ENCODE measurements at regions not wholly inside any gene's neighbourhood (a gene's known extent, or its start where the extent isn't known, plus 50 kb on each side); places are given as distances from the start of the nearest gene placed in this dataset.

GRCh38 chr17:74113326-74113725 lies 90.2 kb upstream of the RPL38 start:
- H3K9ac ChIP-seq (ENCODE audit: insufficient read depth in 1 of 2, low read length in 2 of 2): no peak overlapping the region
- WGBS, 2 donors: 96 to 97% methylated on average over 35 to 41 of the region's 41 CpGs
- peaks cover 0 to 9% (median 0%) of the 10 kb centered on the region in 5 donors for H3K4me1 ChIP-seq (ENCODE audit: control insufficient read depth in 5 of 5, insufficient read depth in 5 of 5, low read length in 5 of 5)
- H3K36me3 ChIP-seq (ENCODE audit: control insufficient read depth in 4 of 4, insufficient read depth in 4 of 4, low read length in 4 of 4): no peaks in the 10 kb centered on the region
- TF ChIP-seq CTCF (IDR thresholded peaks at IDR 0.05; ENCODE audit: control extremely low read depth, extremely low read depth): no peak
- no peaks in the 10 kb centered on the region for H3K9me3 ChIP-seq (ENCODE audit: control insufficient read depth in 4 of 4, insufficient read depth in 3 of 4, low read length in 3 of 4)
- no peak for ATAC-seq (ENCODE audit: insufficient read depth, low FRiP score)
- peaks cover 5 to 11% (median 6%) of the 10 kb centered on the region in 3 donors for H3K27me3 ChIP-seq (ENCODE audit: control insufficient read depth in 3 of 3, insufficient read depth in 3 of 3, low read length in 2 of 3)
- H3K4me3 ChIP-seq: no peak overlapping the region
- H3K27ac ChIP-seq (ENCODE audit: low read depth in 1 of 2, low read length in 1 of 2): no peak overlapping the region
- DNase-seq: no peak

DNA sequence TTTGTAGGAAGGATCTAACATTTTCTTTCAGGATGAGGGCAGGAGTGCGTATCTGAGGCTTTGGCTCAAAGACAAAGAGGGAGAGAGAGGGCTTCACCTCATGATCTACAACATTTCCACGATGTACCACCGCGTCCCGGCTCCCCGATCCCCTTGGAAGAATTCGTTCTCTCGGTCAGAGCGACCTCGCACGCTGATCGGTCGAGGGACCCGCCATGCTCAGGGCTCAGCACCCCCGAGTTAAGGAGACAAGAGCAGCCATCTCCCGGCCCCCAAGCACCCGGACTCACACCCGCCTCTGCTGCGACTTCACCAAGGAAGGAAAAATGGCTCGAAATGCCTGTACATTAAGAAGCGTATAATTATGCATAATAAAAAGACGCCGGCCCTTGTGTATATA lies 89.5 kb upstream of the RPL38 start:
- no peak for TF ChIP-seq CTCF (IDR thresholded peaks at IDR 0.05; ENCODE audit: control extremely low read depth, extremely low read depth)
- H3K27ac ChIP-seq (ENCODE audit: low read depth in 1 of 2, low read length in 1 of 2): no peak overlapping the region
- H3K9me3 ChIP-seq (ENCODE audit: control insufficient read depth in 4 of 4, insufficient read depth in 3 of 4, low read length in 3 of 4): no peaks in the 10 kb centered on the region
- no peak for DNase-seq
- no peak for ATAC-seq (ENCODE audit: insufficient read depth, low FRiP score)
- H3K4me3 ChIP-seq: no peak overlapping the region
- peaks cover 0 to 9% (median 0%) of the 10 kb centered on the region in 5 donors for H3K4me1 ChIP-seq (ENCODE audit: control insufficient read depth in 5 of 5, insufficient read depth in 5 of 5, low read length in 5 of 5)
- WGBS, 2 donors: 76 to 89% methylated on average over 23 of the region's 23 CpGs
- H3K36me3 ChIP-seq (ENCODE audit: control insufficient read depth in 4 of 4, insufficient read depth in 4 of 4, low read length in 4 of 4): no peaks in the 10 kb centered on the region
- peaks cover 5 to 11% (median 6%) of the 10 kb centered on the region in 3 donors for H3K27me3 ChIP-seq (ENCODE audit: control insufficient read depth in 3 of 3, insufficient read depth in 3 of 3, low read length in 2 of 3)
- H3K9ac ChIP-seq (ENCODE audit: insufficient read depth in 1 of 2, low read length in 2 of 2): no peak overlapping the region

- ATAC-seq (ENCODE audit: insufficient read depth, low FRiP score) (no peak), DNase-seq (no peak)
- TF ChIP-seq CTCF (IDR thresholded peaks at IDR 0.05; ENCODE audit: control extremely low read depth, extremely low read depth): no peak
- H3K27ac ChIP-seq (ENCODE audit: low read depth in 1 of 2, low read length in 1 of 2): no peak overlapping the region
- H3K9ac ChIP-seq (ENCODE audit: insufficient read depth in 1 of 2, low read length in 2 of 2): no peak overlapping the region
- H3K4me3 ChIP-seq: no peak overlapping the region
- H3K27me3 ChIP-seq (ENCODE audit: control insufficient read depth in 3 of 3, insufficient read depth in 3 of 3, low read length in 2 of 3): peaks cover 5 to 8% (median 6%) of the 10 kb centered on the region in 3 donors
- H3K36me3 ChIP-seq (ENCODE audit: control insufficient read depth in 4 of 4, insufficient read depth in 4 of 4, low read length in 4 of 4): no peaks in the 10 kb centered on the region
- H3K9me3 ChIP-seq (ENCODE audit: control insufficient read depth in 4 of 4, insufficient read depth in 3 of 4, low read length in 3 of 4): no peaks in the 10 kb centered on the region
- WGBS, 2 donors: 76 to 79% methylated on average over 10 of the region's 10 CpGs
- peaks cover 0 to 9% (median 0%) of the 10 kb centered on the region in 5 donors for H3K4me1 ChIP-seq (ENCODE audit: control insufficient read depth in 5 of 5, insufficient read depth in 5 of 5, low read length in 5 of 5)
These were observed 88.5 kb upstream of the RPL38 start for GRCh38 chr17:74114881-74115470.

- Histone ChIP-seq H3K27ac (ENCODE audit: low read depth in 1 of 2, low read length in 1 of 2) (no peak overlapping the region), H3K9ac (ENCODE audit: insufficient read depth in 1 of 2, low read length in 2 of 2) (no peak overlapping the region), H3K36me3 (ENCODE audit: control insufficient read depth in 4 of 4, insufficient read depth in 4 of 4, low read length in 4 of 4) (no peaks in the 10 kb centered on the region), H3K4me1 (ENCODE audit: control insufficient read depth in 5 of 5, insufficient read depth in 5 of 5, low read length in 5 of 5) (peaks cover 0 to 7% (median 0%) of the 10 kb centered on the region in 5 donors), H3K4me3 (no peak overlapping the region), H3K27me3 (ENCODE audit: control insufficient read depth in 3 of 3, insufficient read depth in 3 of 3, low read length in 2 of 3) (peaks cover 5 to 8% (median 6%) of the 10 kb centered on the region in 3 donors), H3K9me3 (ENCODE audit: control insufficient read depth in 4 of 4, insufficient read depth in 3 of 4, low read length in 3 of 4) (no peaks in the 10 kb centered on the region)
- 51 to 72% methylated on average over 7 of the region's 7 CpGs for WGBS, 2 donors
- ATAC-seq (ENCODE audit: insufficient read depth, low FRiP score) (no peak), DNase-seq (no peak)
- TF ChIP-seq CTCF (IDR thresholded peaks at IDR 0.05; ENCODE audit: control extremely low read depth, extremely low read depth): no peak
These were observed 87.9 kb upstream of the RPL38 start for GRCh38 chr17:74115586-74115985.

All from lung (tissue), 11 donors.